ENCODE measurements at regions not wholly inside any gene's neighbourhood (a gene's known extent, or its start where the extent isn't known, plus 50 kb on each side); places are given as distances from the start of the nearest gene placed in this dataset.

DNA sequence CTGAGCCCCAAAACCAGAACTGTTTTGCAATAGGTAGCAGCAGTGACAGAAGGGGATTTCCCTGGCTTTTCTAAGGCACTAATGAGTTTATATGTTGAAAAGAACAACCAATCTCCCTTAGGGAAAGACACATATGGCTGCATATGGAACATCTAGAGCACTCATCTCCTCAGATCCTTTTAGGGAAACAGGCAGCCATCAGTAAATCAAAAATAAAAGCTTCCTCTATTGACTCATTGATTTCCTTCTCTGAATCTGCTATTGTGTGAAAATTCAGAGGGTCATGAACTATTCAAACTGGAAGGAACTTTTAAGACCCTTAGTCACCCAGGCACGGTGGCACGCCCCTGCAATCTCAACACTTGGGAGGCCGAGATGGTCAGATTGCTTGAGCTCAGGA, 110.9 kb upstream of the NANOS1 start:
- TF ChIP-seq, protein P1, sequence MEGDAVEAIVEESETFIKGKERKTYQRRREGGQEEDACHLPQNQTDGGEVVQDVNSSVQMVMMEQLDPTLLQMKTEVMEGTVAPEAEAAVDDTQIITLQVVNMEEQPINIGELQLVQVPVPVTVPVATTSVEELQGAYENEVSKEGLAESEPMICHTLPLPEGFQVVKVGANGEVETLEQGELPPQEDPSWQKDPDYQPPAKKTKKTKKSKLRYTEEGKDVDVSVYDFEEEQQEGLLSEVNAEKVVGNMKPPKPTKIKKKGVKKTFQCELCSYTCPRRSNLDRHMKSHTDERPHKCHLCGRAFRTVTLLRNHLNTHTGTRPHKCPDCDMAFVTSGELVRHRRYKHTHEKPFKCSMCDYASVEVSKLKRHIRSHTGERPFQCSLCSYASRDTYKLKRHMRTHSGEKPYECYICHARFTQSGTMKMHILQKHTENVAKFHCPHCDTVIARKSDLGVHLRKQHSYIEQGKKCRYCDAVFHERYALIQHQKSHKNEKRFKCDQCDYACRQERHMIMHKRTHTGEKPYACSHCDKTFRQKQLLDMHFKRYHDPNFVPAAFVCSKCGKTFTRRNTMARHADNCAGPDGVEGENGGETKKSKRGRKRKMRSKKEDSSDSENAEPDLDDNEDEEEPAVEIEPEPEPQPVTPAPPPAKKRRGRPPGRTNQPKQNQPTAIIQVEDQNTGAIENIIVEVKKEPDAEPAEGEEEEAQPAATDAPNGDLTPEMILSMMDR (IDR thresholded peaks at IDR 0.05), result no peak
- TF ChIP-seq POLR2AphosphoS5 (IDR thresholded peaks at IDR 0.05), result no peak
- TF ChIP-seq POLR2A (IDR thresholded peaks at IDR 0.05), result no peak
